BE2C (cell line): ENCODE measurements at regions not wholly inside any gene's neighbourhood (a gene's known extent, or its start where the extent isn't known, plus 50 kb on each side); places are given as distances from the start of the nearest gene placed in this dataset.
"Not testable (repeated sequence)": the region's sequence is repeated elsewhere in the genome, so short reads cannot be mapped to it uniquely, and the experiment has no call there.

ENCODE experiments used
- DNase-seq: peaks from one replicate; pipeline ENCODE4 v3.0.0-alpha.2; 2020
- H3K27me3 ChIP-seq: fragments of 250-450 bp; sonication (Bioruptor Pico); 2 replicates; pipeline ENCODE4 v1.5.1; 2020; ENCODE audit warnings: mild to moderate bottlenecking
- H3K36me3 ChIP-seq: fragments of 250-450 bp; sonication (Bioruptor Pico); 2 replicates; pipeline ENCODE4 v1.5.1; 2020; ENCODE audit warnings: mild to moderate bottlenecking
- H3K4me1 ChIP-seq: fragments of 250-450 bp; sonication (Bioruptor Pico); 2 replicates; pipeline ENCODE4 v1.5.1; 2020
- H3K4me3 ChIP-seq: 2 replicates; pipeline ENCODE4 v1.5.1; 2011; ENCODE audit warnings: low read depth, low read length
- H3K9me3 ChIP-seq: fragments of 250-450 bp; sonication (Bioruptor Pico); 2 replicates; pipeline ENCODE4 v1.5.1; 2020
- CTCF ChIP-seq: IDR thresholded peaks from 2 replicates; pipeline ENCODE4 v1.5.1; 2012; ENCODE audit warnings: mild to moderate bottlenecking, low read depth, low read length

GRCh38 chr6:167708501-167709094 is 118.1 kb upstream of the AFDN start:
- H3K27me3 ChIP-seq = peaks cover 3% of the 10 kb centered on the region; the same call in 1 of the 2 replicates
- H3K36me3 ChIP-seq = no peaks in the 10 kb centered on the region
- no peak for DNase-seq
- no peak for TF ChIP-seq CTCF
- no peaks in the 10 kb centered on the region for H3K4me1 ChIP-seq
- no peaks in the 10 kb centered on the region for H3K9me3 ChIP-seq
- no peak overlapping the region for H3K4me3 ChIP-seq

GRCh38 chr6:167709196-167709595 is 117.5 kb upstream of the AFDN start:
- DNase-seq = no peak
- H3K9me3 ChIP-seq = no peaks in the 10 kb centered on the region
- peaks cover 7% of the 10 kb centered on the region; the same call in 1 of the 2 replicates for H3K27me3 ChIP-seq
- no peaks in the 10 kb centered on the region for H3K36me3 ChIP-seq
- no peak for TF ChIP-seq CTCF
- H3K4me3 ChIP-seq = no peak overlapping the region
- no peaks in the 10 kb centered on the region for H3K4me1 ChIP-seq

GRCh38 chr6:167709776-167710336 is 116.9 kb upstream of the AFDN start:
- not testable (repeated sequence) for DNase-seq, H3K9me3 ChIP-seq, H3K4me3 ChIP-seq, H3K4me1 ChIP-seq, H3K36me3 ChIP-seq
- peaks cover 11% of the 10 kb centered on the region; the same call in 1 of the 2 replicates for H3K27me3 ChIP-seq

- TF ChIP-seq CTCF = no peak
- Histone ChIP-seq H3K9me3 (no peaks in the 10 kb centered on the region), H3K27me3 (peaks cover 15% of the 10 kb centered on the region), H3K36me3 (no peaks in the 10 kb centered on the region), H3K4me3 (no peak overlapping the region), H3K4me1 (no peaks in the 10 kb centered on the region)
- no peak for DNase-seq
These were observed 116.3 kb upstream of the AFDN start for GRCh38 chr6:167710363-167710920.

- H3K36me3 ChIP-seq = no peaks in the 10 kb centered on the region
- no peak for DNase-seq
- H3K4me1 ChIP-seq = no peaks in the 10 kb centered on the region
- no peaks in the 10 kb centered on the region for H3K9me3 ChIP-seq
- TF ChIP-seq CTCF = no peak
- H3K27me3 ChIP-seq = peaks cover 16% of the 10 kb centered on the region
- H3K4me3 ChIP-seq = no peak overlapping the region
These were observed 115.5 kb upstream of the AFDN start for GRCh38 chr6:167711211-167711610.

- H3K4me1 ChIP-seq = no peaks in the 10 kb centered on the region
- no peaks in the 10 kb centered on the region for H3K36me3 ChIP-seq
- no peak overlapping the region for H3K4me3 ChIP-seq
- H3K9me3 ChIP-seq = no peaks in the 10 kb centered on the region
- TF ChIP-seq CTCF = no peak
- no peak for DNase-seq
- H3K27me3 ChIP-seq = peaks cover 20% of the 10 kb centered on the region
These were observed 114.7 kb upstream of the AFDN start for GRCh38 chr6:167711768-167712730.
